ENCODE measurements at regions not wholly inside any gene's neighbourhood (a gene's known extent, or its start where the extent isn't known, plus 50 kb on each side); places are given as distances from the start of the nearest gene placed in this dataset.
A peak's percentile ranks its signal among the peaks of the same experiment; 100 is the strongest.
"Not testable (repeated sequence)": the region's sequence is repeated elsewhere in the genome, so short reads cannot be mapped to it uniquely, and the experiment has no call there.

DNA sequence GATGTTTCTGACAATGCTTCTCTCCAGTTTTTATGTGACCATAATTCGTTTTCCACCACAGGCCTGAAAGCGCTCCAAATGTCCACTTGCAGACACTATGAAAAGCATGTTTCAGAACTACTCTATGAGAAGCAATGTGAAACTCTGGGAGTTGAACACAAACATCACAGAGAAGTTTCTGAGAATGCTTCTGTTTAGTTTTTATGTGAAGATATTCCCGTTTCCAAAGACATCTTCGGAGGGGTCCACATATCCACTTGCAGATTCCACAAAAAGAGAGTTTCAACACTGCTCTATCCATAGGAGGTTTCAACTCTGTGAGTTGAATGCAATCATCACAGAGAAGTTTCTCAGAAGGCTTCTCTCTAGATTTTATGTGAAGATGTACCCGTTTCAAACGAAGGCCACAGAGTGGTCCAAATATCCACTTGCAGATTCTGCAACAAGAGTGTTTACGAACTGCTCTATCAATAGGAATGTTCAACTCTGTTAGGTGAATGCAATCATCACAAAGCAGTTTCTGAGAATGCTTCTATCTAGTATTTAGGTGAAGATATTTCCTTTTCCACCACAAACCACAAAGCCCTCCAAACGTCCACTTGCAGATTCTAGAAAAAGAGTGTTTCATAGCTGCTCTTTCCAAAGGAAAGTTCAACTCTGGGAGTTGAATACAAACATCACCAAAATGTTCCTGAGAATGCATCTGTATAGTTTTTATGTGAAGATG is 408.5 kb upstream of the WSB1 start:
- TF ChIP-seq ZNF747 (tag by site-specific recombination; IDR thresholded peaks at IDR 0.05); ZNF785 (tag by site-specific recombination; IDR thresholded peaks at IDR 0.05); ZFHX2 (tag by site-specific recombination; conservative IDR thresholded peaks at IDR 0.05); CTCF (tag by site-specific recombination; IDR thresholded peaks at IDR 0.05); ZNF549 (tag by site-specific recombination; IDR thresholded peaks at IDR 0.05); ZNF600 (tag by site-specific recombination; IDR thresholded peaks at IDR 0.05): not testable (repeated sequence)
- TF ChIP-seq ZNF514 (tag by site-specific recombination; IDR thresholded peaks at IDR 0.05) = 0 out of 2 replicates have a peak, but pooled peaks have one; percentile 21
- TF ChIP-seq, protein P1, sequence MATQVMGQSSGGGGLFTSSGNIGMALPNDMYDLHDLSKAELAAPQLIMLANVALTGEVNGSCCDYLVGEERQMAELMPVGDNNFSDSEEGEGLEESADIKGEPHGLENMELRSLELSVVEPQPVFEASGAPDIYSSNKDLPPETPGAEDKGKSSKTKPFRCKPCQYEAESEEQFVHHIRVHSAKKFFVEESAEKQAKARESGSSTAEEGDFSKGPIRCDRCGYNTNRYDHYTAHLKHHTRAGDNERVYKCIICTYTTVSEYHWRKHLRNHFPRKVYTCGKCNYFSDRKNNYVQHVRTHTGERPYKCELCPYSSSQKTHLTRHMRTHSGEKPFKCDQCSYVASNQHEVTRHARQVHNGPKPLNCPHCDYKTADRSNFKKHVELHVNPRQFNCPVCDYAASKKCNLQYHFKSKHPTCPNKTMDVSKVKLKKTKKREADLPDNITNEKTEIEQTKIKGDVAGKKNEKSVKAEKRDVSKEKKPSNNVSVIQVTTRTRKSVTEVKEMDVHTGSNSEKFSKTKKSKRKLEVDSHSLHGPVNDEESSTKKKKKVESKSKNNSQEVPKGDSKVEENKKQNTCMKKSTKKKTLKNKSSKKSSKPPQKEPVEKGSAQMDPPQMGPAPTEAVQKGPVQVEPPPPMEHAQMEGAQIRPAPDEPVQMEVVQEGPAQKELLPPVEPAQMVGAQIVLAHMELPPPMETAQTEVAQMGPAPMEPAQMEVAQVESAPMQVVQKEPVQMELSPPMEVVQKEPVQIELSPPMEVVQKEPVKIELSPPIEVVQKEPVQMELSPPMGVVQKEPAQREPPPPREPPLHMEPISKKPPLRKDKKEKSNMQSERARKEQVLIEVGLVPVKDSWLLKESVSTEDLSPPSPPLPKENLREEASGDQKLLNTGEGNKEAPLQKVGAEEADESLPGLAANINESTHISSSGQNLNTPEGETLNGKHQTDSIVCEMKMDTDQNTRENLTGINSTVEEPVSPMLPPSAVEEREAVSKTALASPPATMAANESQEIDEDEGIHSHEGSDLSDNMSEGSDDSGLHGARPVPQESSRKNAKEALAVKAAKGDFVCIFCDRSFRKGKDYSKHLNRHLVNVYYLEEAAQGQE (tag by site-specific recombination; IDR thresholded peaks at IDR 0.05) = not testable (repeated sequence)
